HCT116 (cell line): ENCODE measurements at regions not wholly inside any gene's neighbourhood (a gene's known extent, or its start where the extent isn't known, plus 50 kb on each side); places are given as distances from the start of the nearest gene placed in this dataset.

Experiments used
- ATAC-seq: fragments of 200-7000 bp; cut with Tn5 transposase; 2 replicates; pipeline ENCODE4 v1.9.1; 2020; ENCODE audit warnings: mild to moderate bottlenecking, moderate library complexity
- BruUV-seq: library from RNA; stranded (reverse); fragments of 400-500 nt; replicated peaks from 2 replicates; lab custom pipeline; 2021; lab: Mats Ljungman, UMichigan
- CTCF ChIA-PET: fragments of 300-600 bp; sonication (Branson Sonifier 250); formaldehyde crosslinking; loops from one replicate; lab custom pipeline; 2021; ENCODE audit warnings: antibody characterized with exemption; lab: Charles Lee
- POLR2A ChIA-PET: fragments of 300-600, 350-600 bp; sonication (Branson Sonifier 250); formaldehyde crosslinking; loops from one replicate; lab custom pipeline; 2021; ENCODE audit warnings: antibody characterized with exemption; lab: Charles Lee
- RAD21 ChIA-PET, 2 experiments: fragments of 300-600 bp; sonication (Branson Sonifier 250); formaldehyde crosslinking; loops; one replicate each; lab custom pipeline; 2023; ENCODE audit warnings: low total read pairs in 2 of 2; ENCODE audit not compliant: uncharacterized antibody in 2 of 2, unreplicated experiment in 2 of 2, low non-redundant PET in 1 of 2; lab: Charles Lee
- DNase-seq: peaks from one replicate; pipeline ENCODE4 v3.0.0-alpha.2; 2010; ENCODE audit warnings: low read depth, low spot score
- H2AFZ ChIP-seq: fragments of 200-600 bp; shearing (Covaris generic), sonication (generic); 2 replicates; pipeline ENCODE4 v1.6.1; 2017; ENCODE audit warnings: low read depth, mixed run types, mixed read lengths, antibody characterized with exemption, low read length; ENCODE audit not compliant: poor library complexity, severe bottlenecking
- H3K27ac ChIP-seq: 2 replicates; pipeline ENCODE4 v1.5.1; 2012; ENCODE audit warnings: low read depth, low read length
- H3K27me3 ChIP-seq: fragments of 200-600 bp; sonication (generic); 2 replicates; pipeline ENCODE4 v1.6.1; 2016; ENCODE audit warnings: mixed run types, low read length, mixed read lengths; ENCODE audit not compliant: insufficient read depth
- H3K36me3 ChIP-seq, 2 experiments: fragments of 200-500 bp in 1 of 2; fragments of 200-600 bp in 1 of 2; sonication (Bioruptor generic) in 1 of 2; sonication (generic) in 1 of 2; 2 replicates each; pipeline versions ENCODE4 v1.5.1 to v1.6.1; 2014 to 2016; ENCODE audit warnings: low read length in 2 of 2, inconsistent platforms in 1 of 2, mixed read lengths in 1 of 2, mixed run types in 1 of 2; ENCODE audit not compliant: insufficient read depth in 2 of 2, control insufficient read depth in 1 of 2
- H3K4me1 ChIP-seq, 2 experiments: fragments of 200-600 bp in 1 of 2; sonication (generic) in 1 of 2; 2 replicates each; pipeline versions ENCODE4 v1.5.1 to v1.6.1; 2012 to 2017; ENCODE audit warnings: low read length in 2 of 2, inconsistent platforms in 1 of 2, mild to moderate bottlenecking in 1 of 2, mixed read lengths in 1 of 2, mixed run types in 1 of 2, moderate library complexity in 1 of 2; ENCODE audit not compliant: insufficient read depth in 2 of 2, control insufficient read depth in 1 of 2
- H3K4me2 ChIP-seq: fragments of 200-600 bp; sonication (generic); 2 replicates; pipeline ENCODE4 v1.6.1; 2017; ENCODE audit warnings: mixed run types, low read length, mixed read lengths
- H3K4me3 ChIP-seq, 2 experiments: fragments of 200-600 bp in 1 of 2; sonication (generic) in 1 of 2; replicated peaks in 1 of 2; 2 replicates each; pipeline ENCODE4 v1.5.1; 2011 to 2016; ENCODE audit warnings: low read length in 2 of 2, control low read depth in 1 of 2, low read depth in 1 of 2, mild to moderate bottlenecking in 1 of 2, mixed read lengths in 1 of 2, mixed run types in 1 of 2
- H3K79me2 ChIP-seq: fragments of 200-600 bp; sonication (generic); 2 replicates; pipeline ENCODE4 v1.6.1; 2017; ENCODE audit warnings: mild to moderate bottlenecking, mixed run types, low read length, moderate library complexity, mixed read lengths; ENCODE audit not compliant: insufficient read depth
- H3K9ac ChIP-seq: fragments of 200-600 bp; sonication (generic); 2 replicates; pipeline ENCODE4 v1.6.1; 2016; ENCODE audit warnings: low read length, mixed read lengths
- H3K9me2 ChIP-seq: fragments of 200-600 bp; sonication (generic), shearing (Covaris generic); 2 replicates; pipeline ENCODE4 v1.6.1; 2017; ENCODE audit warnings: mixed run types, mild to moderate bottlenecking, moderate library complexity; ENCODE audit not compliant: insufficient read depth
- H3K9me3 ChIP-seq, 2 experiments: fragments of 200-500 bp in 1 of 2; fragments of 200-600 bp in 1 of 2; sonication (Bioruptor generic) in 1 of 2; sonication (generic) in 1 of 2; 2 replicates each; pipeline ENCODE4 v1.6.1; 2014 to 2017; ENCODE audit warnings: low read length in 2 of 2, mixed read lengths in 2 of 2, inconsistent platforms in 1 of 2, low read depth in 1 of 2, mild to moderate bottlenecking in 1 of 2, mixed run types in 1 of 2, moderate library complexity in 1 of 2; ENCODE audit not compliant: control insufficient read depth in 1 of 2, insufficient read depth in 1 of 2
- H4K20me1 ChIP-seq: fragments of 200-600 bp; sonication (generic), shearing (Covaris generic); 2 replicates; pipeline ENCODE4 v1.6.1; 2017; ENCODE audit warnings: mixed run types, mild to moderate bottlenecking, moderate library complexity; ENCODE audit not compliant: insufficient read depth
- ATF3 ChIP-seq: IDR thresholded peaks from 2 replicates; pipeline ENCODE4 v1.6.1; 2012
- CEBPB ChIP-seq: IDR thresholded peaks from 2 replicates; pipeline ENCODE4 v1.6.1; 2012; ENCODE audit warnings: low read depth
- EGR1 ChIP-seq: IDR thresholded peaks from 2 replicates; pipeline ENCODE4 v1.6.1; 2012; ENCODE audit warnings: low read depth
- ELF1 ChIP-seq: IDR thresholded peaks from 2 replicates; pipeline ENCODE4 v1.6.1; 2012; ENCODE audit warnings: low read depth, borderline replicate concordance
- EZH2 ChIP-seq: fragments of 200-600 bp; sonication (generic); IDR thresholded peaks from 2 replicates; pipeline ENCODE4 v1.6.1; 2017; ENCODE audit warnings: antibody characterized with exemption, mixed run types
- EZH2phosphoT487 ChIP-seq: fragments of 200-600 bp; IDR thresholded peaks from 2 replicates; pipeline ENCODE4 v1.6.1; 2018; ENCODE audit warnings: antibody characterized with exemption, borderline replicate concordance
- FOSL1 ChIP-seq: IDR thresholded peaks from 2 replicates; pipeline ENCODE4 v1.6.1; 2012; ENCODE audit warnings: low read depth
- MAX ChIP-seq: IDR thresholded peaks from 2 replicates; pipeline ENCODE4 v1.6.1; 2012
- POLR2A ChIP-seq: IDR thresholded peaks from 2 replicates; pipeline ENCODE4 v1.7.0; 2011; ENCODE audit warnings: borderline replicate concordance; ENCODE audit not compliant: insufficient read depth, insufficient read length; ENCODE audit errors: extremely low read depth
- POLR2AphosphoS5 ChIP-seq: IDR thresholded peaks from 2 replicates; pipeline ENCODE4 v1.6.1; 2011; ENCODE audit warnings: mild to moderate bottlenecking, low read depth, low read length, moderate library complexity
- RAD21 ChIP-seq: IDR thresholded peaks from 2 replicates; pipeline ENCODE4 v1.6.1; 2012; ENCODE audit warnings: low read depth, mild to moderate bottlenecking
- REST ChIP-seq: IDR thresholded peaks from 2 replicates; pipeline ENCODE4 v1.6.1; 2012; ENCODE audit warnings: low read depth
- SIN3A ChIP-seq: IDR thresholded peaks from 2 replicates; pipeline ENCODE4 v1.6.1; 2012; ENCODE audit warnings: low read depth
- SP1 ChIP-seq: IDR thresholded peaks from 2 replicates; pipeline ENCODE4 v1.6.1; 2012; ENCODE audit warnings: low read depth
- YY1 ChIP-seq: IDR thresholded peaks from 2 replicates; pipeline ENCODE4 v1.6.1; 2011; ENCODE audit warnings: low read length, low read depth, moderate library complexity, mild to moderate bottlenecking; ENCODE audit not compliant: insufficient replicate concordance; ENCODE audit errors: extremely low read depth
- ZBTB33 ChIP-seq: IDR thresholded peaks from 2 replicates; pipeline ENCODE4 v1.6.1; 2011; ENCODE audit warnings: mild to moderate bottlenecking, low read length, moderate library complexity; ENCODE audit not compliant: insufficient replicate concordance; ENCODE audit errors: extremely low read depth
- intact Hi-C: fragments of 100-400 bp; cut with micrococcal nuclease; formaldehyde crosslinking; loops from 2 replicates; pipeline ENCODE4 v1.10.0; 2022

GRCh38 chr16:55000595-55000994 lies 69.9 kb downstream of the IRX5 start:
- CTCF ChIA-PET = no interaction called here
- Histone ChIP-seq H3K4me1 (no peaks in the 10 kb centered on the region), H3K27me3 (peaks cover 39% of the 10 kb centered on the region; the same call in 1 of the 2 replicates), H2AFZ (no peak overlapping the region), H3K36me3 (no peaks in the 10 kb centered on the region), H3K9me2 (no peaks in the 10 kb centered on the region), H3K9me3 (no peaks in the 10 kb centered on the region), H3K9ac (no peak overlapping the region), H3K79me2 (no peaks in the 10 kb centered on the region), H3K27ac (no peak overlapping the region), H3K4me2 (no peak overlapping the region), H4K20me1 (no peaks in the 10 kb centered on the region), H3K4me3 (no peak overlapping the region)
- no TSS peak for BruUV-seq
- RAD21 ChIA-PET = no interaction called here
- POLR2A ChIA-PET = no interaction called here
- ATAC-seq = no peak
- intact Hi-C loops = no loop called here
- DNase-seq = no peak
- TF ChIP-seq SP1 = no peak

- no peak for DNase-seq
- ATAC-seq = no peak
- RAD21 ChIA-PET = no interaction called here
- Histone ChIP-seq H3K27ac (no peak overlapping the region), H3K9me3 (no peaks in the 10 kb centered on the region), H3K27me3 (peaks cover 32% of the 10 kb centered on the region; the same call in 1 of the 2 replicates), H3K4me2 (no peak overlapping the region), H3K4me1 (no peaks in the 10 kb centered on the region), H3K9me2 (no peaks in the 10 kb centered on the region), H4K20me1 (no peaks in the 10 kb centered on the region), H3K9ac (no peak overlapping the region), H3K79me2 (no peaks in the 10 kb centered on the region), H2AFZ (no peak overlapping the region), H3K4me3 (no peak overlapping the region), H3K36me3 (no peaks in the 10 kb centered on the region)
- no TSS peak for BruUV-seq
- intact Hi-C loops = no loop called here
- POLR2A ChIA-PET = no interaction called here
- TF ChIP-seq REST (no peak), YY1 (no peak), FOSL1 (no peak), ELF1 (no peak), MAX (no peak), SP1 (no peak), ZBTB33 (no peak), SIN3A (no peak), ATF3 (no peak), EZH2 (no peak), EZH2phosphoT487 (no peak), CEBPB (no peak), POLR2A (no peak), EGR1 (no peak), POLR2AphosphoS5 (no peak), RAD21 (no peak)
- CTCF ChIA-PET = interaction anchor here (0.9 to 1.0 kb wide), 2 partner anchors 20 to 44 kb away, joined by 3 read pairs; no protein-coding TSS in a partner anchor
These were observed 71.3 kb downstream of the IRX5 start for GRCh38 chr16:55001931-55002330.
